HG03135 (cell line): ENCODE measurements at regions not wholly inside any gene's neighbourhood (a gene's known extent, or its start where the extent isn't known, plus 50 kb on each side); places are given as distances from the start of the nearest gene placed in this dataset.

ENCODE experiments used
- ATAC-seq: cut with Tn5 transposase; IDR thresholded peaks from one replicate; pipeline ENCODE4 v1.9.1; 2021; ENCODE audit warnings: mild to moderate bottlenecking, moderate library complexity; ENCODE audit not compliant: unreplicated experiment

DNA sequence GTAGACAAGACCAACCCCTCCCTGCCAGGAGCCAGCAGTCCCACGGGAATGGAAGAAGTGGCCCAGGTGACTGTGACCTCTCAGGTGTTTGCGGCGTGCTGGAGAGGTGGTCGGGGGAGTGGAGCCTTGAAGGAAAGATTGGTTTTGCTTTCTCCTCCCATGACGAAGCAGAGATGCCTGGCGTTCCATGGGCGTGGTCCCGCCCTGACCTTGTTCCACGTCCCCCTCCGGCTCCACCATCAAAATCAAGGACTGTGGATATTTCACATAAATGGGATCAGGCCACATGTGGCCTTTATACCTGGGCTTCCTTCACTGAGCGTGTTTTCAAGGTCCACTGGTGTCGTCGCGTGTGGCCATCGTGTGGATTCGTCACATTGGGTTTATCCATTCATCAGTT lies 270.6 kb upstream of the TNRC6C start:
- no peak for ATAC-seq

DNA sequence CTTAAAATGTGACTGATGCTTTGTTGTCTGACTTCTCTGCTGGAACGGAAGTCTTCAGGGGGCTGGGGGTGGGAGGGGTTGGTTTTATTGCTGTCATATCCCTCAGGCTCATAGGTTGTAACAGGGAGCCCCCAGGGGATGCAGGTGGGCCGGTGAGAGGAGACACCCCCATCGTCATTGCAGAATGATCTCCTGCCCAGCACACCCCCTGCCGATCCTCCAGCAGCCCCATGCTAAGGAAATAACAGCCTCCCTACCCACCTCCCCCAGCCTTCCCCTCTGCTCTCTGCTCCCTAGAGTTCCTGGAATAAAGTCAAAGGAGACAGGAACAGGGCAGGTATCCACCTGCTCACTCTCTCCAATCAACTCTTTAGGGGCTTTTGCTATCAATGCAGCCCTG lies 270.1 kb upstream of the TNRC6C start:
- ATAC-seq, result no peak

GRCh38 chr17:77690271-77691161 lies 268.0 kb upstream of the TNRC6C start:
- ATAC-seq, result no peak

GRCh38 chr17:77691216-77692085 lies 267.1 kb upstream of the TNRC6C start:
- no peak for ATAC-seq

- no peak for ATAC-seq
These were observed 265.8 kb upstream of the TNRC6C start for GRCh38 chr17:77692571-77693161.

DNA sequence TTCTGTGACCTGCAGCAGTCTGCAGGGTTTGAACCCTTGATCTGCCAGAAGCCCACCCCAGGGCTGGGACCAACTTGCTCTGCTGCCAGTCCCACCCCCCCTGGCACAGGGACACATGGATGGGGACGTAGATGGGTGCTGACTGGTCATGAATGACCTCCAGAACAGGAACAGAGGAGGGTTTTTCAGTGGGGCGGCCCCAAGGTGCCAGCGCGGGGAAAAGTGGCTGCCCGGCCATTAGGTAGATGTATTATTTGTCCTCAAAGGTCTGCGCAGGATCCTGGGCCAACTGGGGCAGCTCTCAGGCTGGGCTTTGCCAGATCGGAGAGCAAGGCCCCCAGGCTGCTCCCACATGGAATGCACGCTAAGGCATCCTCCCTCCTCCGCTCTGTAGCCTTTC lies 265.2 kb upstream of the TNRC6C start:
- ATAC-seq, result no peak

- ATAC-seq, result no peak
These were observed 264.7 kb upstream of the TNRC6C start for GRCh38 chr17:77693776-77694175.

GRCh38 chr17:77694391-77695363 lies 263.8 kb upstream of the TNRC6C start:
- ATAC-seq, result no peak

DNA sequence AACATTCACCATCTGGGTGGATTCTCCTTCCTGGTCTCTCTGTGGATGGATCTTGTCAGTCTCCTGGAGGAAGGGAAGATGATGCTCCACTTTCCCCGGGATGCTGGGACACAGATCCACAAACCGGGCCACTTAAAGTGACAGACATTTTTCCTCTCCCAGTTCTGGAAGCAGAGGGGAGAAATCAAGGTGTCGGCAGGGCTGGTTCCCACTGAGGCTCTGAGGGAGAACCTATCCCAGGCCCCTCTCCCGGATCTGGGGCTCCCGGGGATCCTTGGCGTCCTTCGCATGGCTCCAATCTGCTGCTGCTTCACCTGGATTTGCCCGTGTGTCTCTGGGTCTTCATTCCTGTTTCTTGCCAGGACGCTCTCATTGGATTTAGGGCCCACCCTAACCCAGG lies 263.1 kb upstream of the TNRC6C start:
- ATAC-seq, result no peak

DNA sequence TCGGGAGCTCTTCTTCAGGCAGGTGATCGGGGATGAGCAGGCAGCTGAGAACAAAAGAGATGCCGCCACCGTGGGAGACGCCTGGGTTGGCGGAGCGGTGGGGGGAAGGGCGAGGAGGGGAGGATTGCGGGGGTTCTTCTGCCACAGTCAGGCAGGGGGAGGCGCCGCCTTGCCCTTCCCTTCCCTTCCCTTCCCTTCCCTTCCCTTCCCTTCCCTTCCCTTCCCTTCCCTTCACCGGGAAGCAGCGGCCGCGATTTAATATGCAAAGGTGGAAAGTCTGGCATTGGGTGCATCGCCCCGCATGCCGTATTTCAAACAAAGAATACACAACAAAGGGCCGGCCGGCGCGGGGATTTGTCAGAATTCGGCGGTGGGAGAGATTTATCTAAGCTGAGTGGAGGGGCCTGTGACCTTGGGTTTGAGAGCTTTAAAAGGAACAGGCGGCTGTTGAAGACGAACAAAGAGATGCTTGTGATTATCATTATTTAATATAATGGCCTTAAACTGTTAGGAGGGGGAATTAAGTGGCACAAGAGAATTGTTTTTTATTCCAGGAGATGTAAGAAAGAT lies 262.3 kb upstream of the TNRC6C start:
- ATAC-seq, result no peak

DNA sequence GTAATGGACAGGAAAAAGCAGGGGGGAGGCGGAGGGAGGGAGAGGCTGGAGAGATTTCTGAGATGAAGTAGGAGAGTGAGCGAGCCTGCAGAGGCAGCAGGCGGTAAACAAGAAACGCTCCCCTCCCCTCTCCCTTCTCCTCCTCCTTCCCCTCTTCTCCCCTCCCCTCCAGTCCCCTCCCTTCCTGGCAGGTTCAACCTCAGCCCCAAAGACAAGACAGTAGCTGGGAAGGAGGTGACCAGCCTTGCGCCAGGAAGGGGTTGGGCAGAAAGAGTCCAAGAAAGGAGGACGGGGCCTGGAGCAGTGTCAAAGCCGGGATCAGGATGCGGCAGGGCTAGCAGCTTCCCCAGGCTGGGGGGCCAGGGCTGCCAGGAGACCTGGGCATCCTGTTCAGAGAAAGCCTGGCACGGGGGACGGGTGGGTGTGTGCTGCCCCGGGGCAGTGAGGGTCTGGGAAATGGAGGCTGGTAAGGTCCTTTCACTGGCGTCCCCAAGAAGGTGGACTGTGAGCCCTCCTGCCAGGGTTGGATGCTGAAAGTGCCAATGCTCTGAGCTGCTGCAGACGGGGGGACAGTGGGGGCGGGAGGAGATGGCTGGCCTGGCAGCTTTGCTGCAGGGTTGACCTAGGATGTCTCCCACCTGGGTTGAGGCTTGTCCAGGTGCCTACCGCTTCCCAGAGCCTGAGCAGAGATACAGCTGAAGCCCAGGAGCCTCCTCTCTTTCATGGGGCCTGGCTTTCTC lies 261.6 kb upstream of the TNRC6C start:
- no peak for ATAC-seq

DNA sequence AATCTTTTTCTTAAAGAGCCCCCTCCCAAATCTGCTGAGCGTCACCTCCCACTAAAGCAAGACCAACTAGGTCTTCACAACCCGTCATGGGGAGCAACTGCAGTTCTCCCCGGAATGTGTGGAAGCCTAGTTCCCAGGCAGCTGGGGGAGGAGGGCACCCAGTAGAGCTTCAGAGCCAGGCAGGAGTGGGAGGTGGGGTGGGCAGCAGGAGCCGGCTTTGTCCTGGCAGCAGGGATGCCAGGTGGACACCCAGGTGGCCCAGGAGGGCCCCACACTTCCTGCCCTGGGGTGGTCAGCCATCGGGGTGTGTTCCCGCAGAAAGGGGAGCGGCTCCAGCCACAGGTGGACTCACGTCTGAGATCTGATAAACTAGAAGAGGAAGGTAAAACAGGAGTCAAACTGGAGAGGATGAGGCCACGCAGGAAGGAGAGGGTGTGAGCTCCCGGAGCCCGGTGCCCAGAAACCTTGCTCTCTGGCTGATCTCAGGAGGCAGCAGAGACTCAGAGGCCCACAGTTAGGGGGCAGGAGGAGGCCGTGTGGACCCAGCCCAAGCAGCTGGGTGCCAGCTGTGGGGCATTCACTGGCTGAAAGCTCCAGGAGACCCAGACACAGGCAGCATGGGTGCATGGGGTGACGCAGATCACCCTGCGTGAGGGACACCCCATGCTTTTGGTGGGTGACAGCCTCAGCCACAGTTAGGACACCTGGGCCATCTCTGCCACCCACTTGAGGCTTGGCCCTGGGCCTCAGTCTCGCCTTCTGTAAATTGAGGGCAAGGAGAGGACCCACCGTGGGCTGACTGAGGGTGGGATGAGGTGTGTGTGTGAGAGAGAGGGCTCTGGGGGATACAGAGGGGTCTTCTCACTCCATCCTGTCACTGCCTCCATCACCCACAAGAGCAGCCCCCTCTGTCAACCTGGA lies 260.8 kb upstream of the TNRC6C start:
- ATAC-seq, result no peak

- ATAC-seq, result no peak
These were observed 259.4 kb upstream of the TNRC6C start for GRCh38 chr17:77698903-77699623.

- no peak for ATAC-seq
These were observed 258.2 kb upstream of the TNRC6C start for GRCh38 chr17:77700165-77700881.

DNA sequence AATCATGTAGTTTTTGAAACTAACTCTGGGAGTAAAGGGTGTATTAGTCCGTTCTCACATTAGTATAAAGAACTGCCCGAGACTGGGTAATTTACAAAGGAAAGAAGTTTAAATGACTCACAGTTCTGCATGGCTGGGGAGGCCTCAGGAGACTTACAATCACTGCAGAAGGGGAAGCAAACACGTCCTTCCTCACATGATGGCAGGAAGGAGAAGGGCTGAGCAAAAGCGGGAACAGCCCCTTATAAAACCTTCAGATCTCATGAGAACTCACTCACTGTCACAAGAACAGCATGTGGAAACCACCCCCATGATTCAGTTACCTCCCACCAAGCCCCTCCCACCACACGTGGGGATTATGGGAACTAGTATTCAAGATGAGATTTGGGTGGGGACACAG lies 256.5 kb upstream of the TNRC6C start:
- no peak for ATAC-seq

DNA sequence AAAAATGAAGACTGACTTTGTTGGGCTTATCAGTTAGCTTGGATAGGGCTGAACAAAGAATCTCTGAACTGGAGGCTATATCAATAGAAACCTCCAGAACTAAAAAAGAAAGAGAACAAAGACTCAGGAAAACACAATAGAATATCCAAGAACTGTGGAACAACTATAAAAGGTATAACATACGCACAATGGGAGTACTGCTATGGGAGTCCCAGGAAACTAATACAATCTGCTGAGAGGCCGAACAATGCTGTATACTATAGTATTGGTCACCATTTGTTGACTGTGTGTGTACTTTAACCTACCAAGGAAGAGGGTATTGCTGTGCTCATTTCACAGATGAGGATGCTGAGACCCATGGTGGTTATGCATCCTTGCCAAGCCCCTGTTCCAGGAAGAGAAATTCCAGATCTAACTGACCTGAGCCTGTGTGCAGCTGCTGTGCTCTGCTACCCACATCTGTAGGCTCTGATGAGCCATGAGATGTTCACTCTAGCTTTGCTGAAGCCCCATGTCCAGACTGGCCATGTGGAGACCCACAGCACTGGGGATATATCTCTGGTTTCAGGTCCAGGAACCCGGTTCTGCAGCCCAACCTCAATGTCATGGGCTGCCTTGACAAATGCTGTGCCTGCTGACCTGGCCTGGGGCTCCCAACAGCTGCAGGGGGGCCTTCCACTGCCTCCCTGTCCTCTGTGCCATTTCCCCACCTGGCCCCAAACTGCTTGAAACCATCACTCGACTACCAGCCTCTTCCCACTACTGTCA lies 254.3 kb upstream of the TNRC6C start:
- no peak for ATAC-seq
